Activated CD4-positive, alpha-beta T cell treated with anti-CD3 and anti-CD28 coated beads, Interleukin-2, amount 50 U/mL, for 4 hours (primary cell): ENCODE measurements at regions not wholly inside any gene's neighbourhood (a gene's known extent, or its start where the extent isn't known, plus 50 kb on each side); places are given as distances from the start of the nearest gene placed in this dataset.
"Not testable (repeated sequence)": the region's sequence is repeated elsewhere in the genome, so short reads cannot be mapped to it uniquely, and the experiment has no call there.

Experiments
- DNase-seq, 2 experiments: peaks; one replicate each; pipeline ENCODE4 v3.0.0-alpha.2; 2020

GRCh38 chr5:52623291-52623690 is 164.4 kb upstream of the ITGA1 start:
- no peak for DNase-seq

GRCh38 chr5:52624291-52624690 is 163.4 kb upstream of the ITGA1 start:
- DNase-seq: no peak

- DNase-seq: no peak
Observed at GRCh38 chr5:52626312-52626711, 161.4 kb upstream of the ITGA1 start.

- DNase-seq: no peak
Observed at GRCh38 chr5:52627740-52628139, 160.0 kb upstream of the ITGA1 start.

GRCh38 chr5:52632281-52632680 is 155.4 kb upstream of the ITGA1 start:
- DNase-seq: no peak

GRCh38 chr5:52634171-52634570 is 153.5 kb upstream of the ITGA1 start:
- not testable (repeated sequence) for DNase-seq

GRCh38 chr5:52638732-52639131 is 149.0 kb upstream of the ITGA1 start:
- DNase-seq: no peak

- DNase-seq: no peak
Observed at GRCh38 chr5:52648726-52649125, 139.0 kb upstream of the ITGA1 start.

- DNase-seq: no peak
Observed at GRCh38 chr5:52655163-52655562, 132.6 kb upstream of the ITGA1 start.

- DNase-seq: no peak
Observed at GRCh38 chr5:52656569-52657246, 131.0 kb upstream of the ITGA1 start.

GRCh38 chr5:52657247-52657645 is 130.5 kb upstream of the ITGA1 start:
- DNase-seq: no peak

GRCh38 chr5:52658246-52658645 is 129.5 kb upstream of the ITGA1 start:
- DNase-seq: no peak

GRCh38 chr5:52660621-52661020 is 127.1 kb upstream of the ITGA1 start:
- DNase-seq: no peak

GRCh38 chr5:52661903-52662595 is 125.7 kb upstream of the ITGA1 start:
- DNase-seq: no peak

- no peak for DNase-seq
Observed at GRCh38 chr5:52665559-52665958, 122.2 kb upstream of the ITGA1 start.

- no peak for DNase-seq
Observed at GRCh38 chr5:52668139-52668538, 119.6 kb upstream of the ITGA1 start.

- no peak for DNase-seq
Observed at GRCh38 chr5:52668544-52669185, 119.1 kb upstream of the ITGA1 start.

- DNase-seq: no peak
Observed at GRCh38 chr5:52672459-52672858, 115.3 kb upstream of the ITGA1 start.

GRCh38 chr5:52673495-52673894 is 114.2 kb upstream of the ITGA1 start:
- no peak for DNase-seq

- no peak for DNase-seq
Observed at GRCh38 chr5:52674815-52675545, 112.7 kb upstream of the ITGA1 start.

- DNase-seq: no peak
Observed at GRCh38 chr5:52682492-52682891, 105.2 kb upstream of the ITGA1 start.

GRCh38 chr5:52684051-52684450 is 103.7 kb upstream of the ITGA1 start:
- no peak for DNase-seq

GRCh38 chr5:52685566-52685965 is 102.2 kb upstream of the ITGA1 start:
- DNase-seq: no peak

- DNase-seq: no peak
Observed at GRCh38 chr5:52685971-52686370, 101.7 kb upstream of the ITGA1 start.
